ENCODE measurements at regions not wholly inside any gene's neighbourhood (a gene's known extent, or its start where the extent isn't known, plus 50 kb on each side); places are given as distances from the start of the nearest gene placed in this dataset.

GRCh38 chr3:20865803-20866202 lies 679.8 kb upstream of the SGO1 start:
- Histone ChIP-seq H2AK9ac (replicated peaks; ENCODE audit: low read depth, low read length, poor library complexity) (no peak overlapping the region), H3K14ac (replicated peaks; ENCODE audit: low read depth, low read length) (no peak overlapping the region), H3K4me2 (ENCODE audit: low read depth, low read length) (no peak overlapping the region), H2AFZ (replicated peaks; ENCODE audit: low read length, poor library complexity) (no peak overlapping the region), H3K27ac (ENCODE audit: insufficient read depth, low read length) (no peak overlapping the region), H3K9me1 (ENCODE audit: insufficient read depth, low read length) (no peaks in the 10 kb centered on the region), H4K20me1 (ENCODE audit: insufficient read depth, low read length) (no peaks in the 10 kb centered on the region), H3K4me3 (ENCODE audit: insufficient read depth, low read depth, low read length) (no peak overlapping the region), H3K4me1 (ENCODE audit: control insufficient read depth, insufficient read depth, low read length) (no peaks in the 10 kb centered on the region), H2BK120ac (ENCODE audit: low read depth, low read length) (no peak overlapping the region), H2BK20ac (ENCODE audit: low read depth, low read length) (no peak overlapping the region), H3K23ac (ENCODE audit: low read depth, low read length) (no peak overlapping the region), H4K91ac (ENCODE audit: insufficient read depth, low read depth, low read length) (no peak overlapping the region), H3K18ac (ENCODE audit: low read depth, low read length) (no peak overlapping the region), H4K8ac (ENCODE audit: low read depth in 2 of 2, low read length in 2 of 2) (no peak overlapping the region), H3K4ac (ENCODE audit: low read depth, low read length) (no peak overlapping the region), H3K9ac (ENCODE audit: low read depth, low read length) (no peak overlapping the region), H2BK15ac (ENCODE audit: low read depth, low read length) (no peak overlapping the region), H2AK5ac (ENCODE audit: low read depth, low read length) (no peak overlapping the region), H4K5ac (ENCODE audit: low read depth, low read length) (no peak overlapping the region), H3K9me3 (ENCODE audit: control insufficient read depth, insufficient read depth, low read length) (peaks cover 6% of the 10 kb centered on the region; the same call in 1 of the 2 replicates), H2BK5ac (ENCODE audit: low read depth, low read length, poor library complexity, severe bottlenecking) (no peak overlapping the region), H3K79me1 (ENCODE audit: low read depth in 1 of 2, low read length in 2 of 2) (no peaks in the 10 kb centered on the region), H3K56ac (ENCODE audit: extremely low read depth, insufficient read depth, low read length) (no peak overlapping the region), H3K36me3 (ENCODE audit: control insufficient read depth, insufficient read depth, low read length) (no peaks in the 10 kb centered on the region), H3K27me3 (ENCODE audit: control insufficient read depth, insufficient read depth, low read length) (no peaks in the 10 kb centered on the region)
- no peak for TF ChIP-seq CTCF (conservative IDR thresholded peaks at IDR 0.05; ENCODE audit: low read depth, low read length)
- no peak for TF ChIP-seq CEBPB (IDR thresholded peaks at IDR 0.05; ENCODE audit: low read depth, low read length)
- TF ChIP-seq RAD21 (IDR thresholded peaks at IDR 0.05; ENCODE audit: low read length), result no peak
- no peak for TF ChIP-seq ELK1 (IDR thresholded peaks at IDR 0.05; ENCODE audit: borderline replicate concordance, low read depth, low read length)
- no peak for TF ChIP-seq POLR2A (IDR thresholded peaks at IDR 0.05; ENCODE audit: low read depth, low read length)
- TF ChIP-seq MAFK (IDR thresholded peaks at IDR 0.05; ENCODE audit: low read depth, low read length), result no peak
- no peak for TF ChIP-seq BHLHE40 (IDR thresholded peaks at IDR 0.05; ENCODE audit: low read depth, low read length)
- TF ChIP-seq MXI1 (IDR thresholded peaks at IDR 0.05; ENCODE audit: borderline replicate concordance, low read depth, low read length), result no peak
- TF ChIP-seq CHD1 (IDR thresholded peaks at IDR 0.05; ENCODE audit: low read depth, low read length), result no peak
- no peak for TF ChIP-seq USF2 (IDR thresholded peaks at IDR 0.05; ENCODE audit: low read depth, low read length)
- TF ChIP-seq RFX5 (IDR thresholded peaks at IDR 0.05; ENCODE audit: low read depth, low read length), result no peak
- TF ChIP-seq SMC3 (IDR thresholded peaks at IDR 0.05; ENCODE audit: low read depth, low read length), result no peak
- no peak for TF ChIP-seq FOS (IDR thresholded peaks at IDR 0.05; ENCODE audit: low read depth, low read length)
- TF ChIP-seq RCOR1 (IDR thresholded peaks at IDR 0.05; ENCODE audit: insufficient replicate concordance, low read length), result no peak
- TF ChIP-seq NFE2L2 (IDR thresholded peaks at IDR 0.05; ENCODE audit: low read depth, low read length), result no peak
- no peak for TF ChIP-seq MAZ (IDR thresholded peaks at IDR 0.05; ENCODE audit: borderline replicate concordance, low read depth, low read length)
- DNase-seq (no peak), ATAC-seq (ENCODE audit: low read depth) (no peak)
- no TSS peak for BruUV-seq (replicated peaks)
- ChIA-PET CTCF (no interaction called here), POLR2A (ENCODE audit: unreplicated experiment) (no interaction called here)
- in situ Hi-C loops (cut with MboI; ENCODE audit: low sequenced_read_pairs), result no loop called here
- intact Hi-C loops (cut with micrococcal nuclease), result no loop called here
- dilution Hi-C loops (cut with HindIII; ENCODE audit: low sequenced_read_pairs, unreplicated experiment), result no loop called here
